Pancreas (tissue), 10 donors: ENCODE measurements at regions not wholly inside any gene's neighbourhood (a gene's known extent, or its start where the extent isn't known, plus 50 kb on each side); places are given as distances from the start of the nearest gene placed in this dataset.

ENCODE experiments used
- ATAC-seq, 4 donors: fragments of 200-7000 bp; cut with Tn5 transposase; one replicate each; pipeline versions ENCODE4 v1.8.0 to v1.9.1; 2020; ENCODE audit warnings: mild to moderate bottlenecking in 4 of 4, moderate library complexity in 4 of 4
- DNase-seq, 6 donors: peaks; one replicate each; pipeline ENCODE4 v3.0.0-alpha.2; 2020
- FAIRE-seq: peaks from 2 replicates; lab custom pipeline; 2012; peaks lifted over from hg19 to GRCh38; lab: Jason Lieb, UNC
- H3K27ac ChIP-seq, 4 donors: fragments of 200-600 bp; sonication (generic); 1 replicate in 3 of 4; 2 replicates in 1 of 4; pipeline versions ENCODE4 v1.5.0 to v1.8.0; 2020
- H3K27me3 ChIP-seq, 4 donors: fragments of 200-600 bp; one replicate each; pipeline ENCODE4 v1.8.0; 2021
- H3K36me3 ChIP-seq, 3 donors: fragments of 200-600 bp; sonication (generic) in 1 of 3; one replicate each; pipeline versions ENCODE4 v1.5.0 to v1.8.0; 2020 to 2021
- H3K4me1 ChIP-seq, 3 donors: fragments of 200-600 bp; one replicate each; pipeline ENCODE4 v1.8.0; 2021
- H3K4me3 ChIP-seq, 4 donors: fragments of 200-600 bp; sonication (generic) in 2 of 4; one replicate each; pipeline versions ENCODE4 v1.5.0 to v1.8.0; 2020 to 2021
- H3K9me3 ChIP-seq, 4 donors: fragments of 200-600 bp; one replicate each; pipeline ENCODE4 v1.8.0; 2021
- CTCF ChIP-seq, 4 donors: fragments of 200-600 bp; sonication (generic) in 3 of 4; IDR thresholded peaks; one replicate each; pipeline versions ENCODE4 v1.5.0 to v1.8.0; 2021; ENCODE audit warnings: antibody characterized with exemption in 4 of 4
- WGBS, 2 donors: extraction: QIAGEN DNeasy Blood & Tissue Kit; methylation state at CpG; one replicate each; pipeline ENCODE4 v1.1.7; 2013; 5-methylcytosine and 5-hydroxymethylcytosine counted together
- intact Hi-C, 3 donors: fragments of 100-400 bp; cut with DNase I; formaldehyde crosslinking; loops; one replicate each; pipeline versions ENCODE4 v1.11.1 to v1.14.2; 2022
- donor health status: healthy with polysubstance abuse.
- donor health status: DM: no; HTN: no; CAD: no; lungs with moderate emphysema.
- donor health status: DM: no; HTN: no; CAD: no.
- donor health status: control.
- donor health status: control.
- donor health status: Bipolar disorder and iron deficiency.
- donor health status: DM: yes; HTN: yes; CAD: no.
- donor health status: DM: no; HTN: no; CAD: no.
- donor health status: DM: no; HTN: no; CAD: no.
- donor health status: DM: yes; HTN: yes; CAD: no.

GRCh38 chr11:38796281-38796680 lies 2198.2 kb upstream of the RAG2 start:
- no peak for ATAC-seq
- 53 to 69% methylated on average over 1 of the region's 1 CpG for WGBS, 2 donors

GRCh38 chr11:38795027-38795426 lies 2197.0 kb upstream of the RAG2 start:
- no peak for TF ChIP-seq CTCF (IDR thresholded peaks at IDR 0.05)
- Histone ChIP-seq H3K36me3 (no peaks in the 10 kb centered on the region), H3K27me3 (no peaks in the 10 kb centered on the region), H3K9me3 (no peaks in the 10 kb centered on the region), H3K4me3 (no peak overlapping the region), H3K27ac (no peak overlapping the region), H3K4me1 (no peaks in the 10 kb centered on the region)
- WGBS, 2 donors = 41 to 49% methylated on average over 2 of the region's 2 CpGs
- ATAC-seq (no peak), DNase-seq (no peak), FAIRE-seq (no peak)
- intact Hi-C loops = loop anchor here in 1 of 3 donors (10.0 kb wide), 1 partner anchor 850 kb away; no protein-coding TSS in a partner anchor

More at GRCh38 chr11:38796281-38796680, 2198.2 kb upstream of the RAG2 start:
- Histone ChIP-seq H3K27ac (no peak overlapping the region), H3K9me3 (no peaks in the 10 kb centered on the region), H3K4me1 (no peaks in the 10 kb centered on the region), H3K36me3 (no peaks in the 10 kb centered on the region), H3K27me3 (no peaks in the 10 kb centered on the region), H3K4me3 (no peak overlapping the region)
- no peak for TF ChIP-seq CTCF (IDR thresholded peaks at IDR 0.05)
- no peak for FAIRE-seq
- intact Hi-C loops = loop anchor here in 1 of 3 donors (10.0 kb wide), 1 partner anchor 851 kb away; no protein-coding TSS in a partner anchor
- no peak for DNase-seq

DNA sequence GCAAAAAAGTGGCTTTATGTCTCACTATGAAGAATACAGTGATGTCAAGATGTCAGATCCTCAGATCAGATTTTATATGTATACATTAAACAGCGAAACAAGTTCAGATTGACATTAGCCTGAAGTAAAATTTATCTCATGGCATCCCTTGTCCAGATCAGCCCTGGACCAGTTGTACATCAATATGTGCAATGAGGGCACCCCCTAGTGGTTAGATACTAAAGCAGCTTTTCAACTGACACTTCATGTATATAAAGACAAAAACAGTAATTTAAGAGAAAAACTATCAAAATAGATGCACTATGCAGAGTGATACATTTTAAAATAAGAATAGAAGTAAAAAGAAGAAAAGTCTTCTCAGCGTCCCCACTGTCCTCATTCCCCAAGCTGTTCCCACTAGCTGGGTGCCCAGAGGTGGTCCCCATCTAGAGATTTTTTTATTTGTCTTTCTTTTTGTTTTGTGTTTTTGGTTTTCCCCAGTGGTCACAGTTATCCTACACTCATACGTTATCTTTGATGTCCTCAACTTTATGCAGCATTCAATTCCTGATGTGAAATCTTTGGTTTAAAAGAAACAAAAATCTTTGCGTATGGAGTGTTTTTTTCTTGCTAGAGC lies 2193.4 kb upstream of the RAG2 start:
- intact Hi-C loops = loop anchor here in 1 of 3 donors (10.0 kb wide), 1 partner anchor 847 kb away; no protein-coding TSS in a partner anchor
- FAIRE-seq (no peak), ATAC-seq (peak in 3 of 4 donors; percentile 71 to 75 (median 73)), DNase-seq (peak in 3 of 6 donors; percentile 9 to 41 (median 29))
- Histone ChIP-seq H3K4me3 (no peak overlapping the region), H3K27me3 (no peaks in the 10 kb centered on the region), H3K9me3 (no peaks in the 10 kb centered on the region), H3K36me3 (no peaks in the 10 kb centered on the region), H3K4me1 (no peaks in the 10 kb centered on the region), H3K27ac (no peak overlapping the region)
- TF ChIP-seq CTCF (IDR thresholded peaks at IDR 0.05) = peak; percentile 46 to 79 (median 71)
- 27 to 28% methylated on average over 4 of the region's 4 CpGs for WGBS, 2 donors

- DNase-seq = no peak
- TF ChIP-seq CTCF (IDR thresholded peaks at IDR 0.05) = no peak
- Histone ChIP-seq H3K27ac (no peak overlapping the region), H3K4me1 (no peaks in the 10 kb centered on the region), H3K36me3 (no peaks in the 10 kb centered on the region), H3K9me3 (no peaks in the 10 kb centered on the region), H3K4me3 (no peak overlapping the region), H3K27me3 (no peaks in the 10 kb centered on the region)
- intact Hi-C loops = no loop called here
- ATAC-seq = no peak
- no peak for FAIRE-seq
These were observed 2190.5 kb upstream of the RAG2 start for GRCh38 chr11:38788561-38788960.

DNA sequence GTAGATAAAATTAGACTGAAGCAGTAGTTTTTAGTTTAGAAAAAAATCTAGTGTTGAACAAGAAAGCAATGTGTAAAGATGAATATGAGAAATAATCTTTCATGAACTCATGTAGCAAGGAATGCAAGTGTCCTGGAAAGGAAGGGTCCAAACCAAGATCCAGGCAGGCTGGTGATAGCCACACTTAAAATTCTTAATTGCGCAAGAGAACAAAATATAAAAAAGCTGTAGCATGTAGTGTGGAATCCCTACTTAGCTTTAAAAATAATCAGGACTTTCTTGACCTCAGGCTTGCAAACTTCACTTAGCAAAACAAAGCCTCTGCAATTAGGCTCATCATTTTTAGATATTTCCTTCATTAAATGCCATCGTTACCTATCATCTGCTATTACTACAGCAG lies 2186.1 kb upstream of the RAG2 start:
- Histone ChIP-seq H3K36me3 (no peaks in the 10 kb centered on the region), H3K4me3 (no peak overlapping the region), H3K27me3 (no peaks in the 10 kb centered on the region), H3K27ac (no peak overlapping the region), H3K4me1 (no peaks in the 10 kb centered on the region), H3K9me3 (no peaks in the 10 kb centered on the region)
- no peak for TF ChIP-seq CTCF (IDR thresholded peaks at IDR 0.05)
- ATAC-seq (no peak), FAIRE-seq (no peak), DNase-seq (no peak)
- 90 to 95% methylated on average over 2 of the region's 2 CpGs for WGBS, 2 donors
- intact Hi-C loops = no loop called here
